A204.1 (cell line): ENCODE measurements at regions not wholly inside any gene's neighbourhood (a gene's known extent, or its start where the extent isn't known, plus 50 kb on each side); places are given as distances from the start of the nearest gene placed in this dataset.

ENCODE experiments used
- FAIRE-seq: peaks from 2 replicates; lab custom pipeline; 2012; peaks lifted over from hg19 to GRCh38; lab: Jason Lieb, UNC

GRCh38 chr2:7899923-7900322 is 781.9 kb upstream of the ID2 start:
- FAIRE-seq: no peak

- FAIRE-seq: no peak
These were observed 781.3 kb upstream of the ID2 start for GRCh38 chr2:7900593-7900992.

- FAIRE-seq: no peak
These were observed 779.5 kb upstream of the ID2 start for GRCh38 chr2:7902251-7902765.

GRCh38 chr2:7904319-7904718 is 777.5 kb upstream of the ID2 start:
- no peak for FAIRE-seq

- FAIRE-seq: no peak
These were observed 776.1 kb upstream of the ID2 start for GRCh38 chr2:7905756-7906155.

- no peak for FAIRE-seq
These were observed 775.4 kb upstream of the ID2 start for GRCh38 chr2:7906431-7906830.

- FAIRE-seq: no peak
These were observed 774.8 kb upstream of the ID2 start for GRCh38 chr2:7907041-7907440.

GRCh38 chr2:7910752-7911151 is 771.1 kb upstream of the ID2 start:
- no peak for FAIRE-seq

GRCh38 chr2:7911196-7911595 is 770.7 kb upstream of the ID2 start:
- no peak for FAIRE-seq

GRCh38 chr2:7913974-7914373 is 767.9 kb upstream of the ID2 start:
- FAIRE-seq: no peak

- FAIRE-seq: no peak
These were observed 766.4 kb upstream of the ID2 start for GRCh38 chr2:7915302-7916091.

- no peak for FAIRE-seq
These were observed 765.2 kb upstream of the ID2 start for GRCh38 chr2:7916670-7917069.

- no peak for FAIRE-seq
These were observed 762.3 kb upstream of the ID2 start for GRCh38 chr2:7919510-7919909.

GRCh38 chr2:7924023-7924762 is 757.7 kb upstream of the ID2 start:
- no peak for FAIRE-seq

GRCh38 chr2:7925506-7925905 is 756.4 kb upstream of the ID2 start:
- FAIRE-seq: no peak

- no peak for FAIRE-seq
These were observed 754.2 kb upstream of the ID2 start for GRCh38 chr2:7927691-7928090.

GRCh38 chr2:7929281-7929680 is 752.6 kb upstream of the ID2 start:
- no peak for FAIRE-seq

GRCh38 chr2:7930800-7931635 is 750.8 kb upstream of the ID2 start:
- no peak for FAIRE-seq

GRCh38 chr2:7931808-7932207 is 750.0 kb upstream of the ID2 start:
- FAIRE-seq: no peak

- no peak for FAIRE-seq
These were observed 748.2 kb upstream of the ID2 start for GRCh38 chr2:7933672-7934071.

GRCh38 chr2:7934476-7934875 is 747.4 kb upstream of the ID2 start:
- FAIRE-seq: no peak

- FAIRE-seq: no peak
These were observed 744.8 kb upstream of the ID2 start for GRCh38 chr2:7937082-7937481.

- no peak for FAIRE-seq
These were observed 741.1 kb upstream of the ID2 start for GRCh38 chr2:7940723-7941122.
